ENCODE measurements at regions not wholly inside any gene's neighbourhood (a gene's known extent, or its start where the extent isn't known, plus 50 kb on each side); places are given as distances from the start of the nearest gene placed in this dataset.

DNA sequence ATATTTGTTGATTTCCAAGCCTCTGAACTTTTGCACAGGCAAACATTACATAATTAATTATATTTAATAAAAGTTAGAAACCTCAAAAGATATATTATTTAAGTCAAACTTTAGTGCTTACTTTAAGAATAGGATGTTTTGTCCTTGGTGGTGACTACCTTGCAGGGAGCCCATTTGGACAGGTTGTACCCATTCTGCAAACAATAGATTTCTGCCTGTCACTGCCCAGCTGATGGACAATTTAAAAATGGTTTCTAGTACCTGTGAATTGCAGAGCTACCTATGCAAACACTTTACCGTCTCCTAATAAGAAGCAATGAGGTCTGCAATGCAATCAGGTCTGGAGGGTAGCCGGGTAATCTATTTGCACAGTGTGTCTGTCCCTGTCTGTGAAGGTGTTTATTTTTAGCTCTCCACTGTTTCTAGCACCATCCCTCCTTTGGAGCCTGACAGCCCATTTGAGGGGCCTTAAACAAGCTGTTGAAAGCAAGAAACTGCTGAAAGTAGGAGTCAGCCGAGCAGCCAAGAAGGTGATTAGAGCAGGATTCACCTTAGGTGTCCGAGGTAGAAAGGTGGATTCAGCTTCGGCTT, 556.2 kb upstream of the CFAP20DC start:
- TF ChIP-seq, protein P1, sequence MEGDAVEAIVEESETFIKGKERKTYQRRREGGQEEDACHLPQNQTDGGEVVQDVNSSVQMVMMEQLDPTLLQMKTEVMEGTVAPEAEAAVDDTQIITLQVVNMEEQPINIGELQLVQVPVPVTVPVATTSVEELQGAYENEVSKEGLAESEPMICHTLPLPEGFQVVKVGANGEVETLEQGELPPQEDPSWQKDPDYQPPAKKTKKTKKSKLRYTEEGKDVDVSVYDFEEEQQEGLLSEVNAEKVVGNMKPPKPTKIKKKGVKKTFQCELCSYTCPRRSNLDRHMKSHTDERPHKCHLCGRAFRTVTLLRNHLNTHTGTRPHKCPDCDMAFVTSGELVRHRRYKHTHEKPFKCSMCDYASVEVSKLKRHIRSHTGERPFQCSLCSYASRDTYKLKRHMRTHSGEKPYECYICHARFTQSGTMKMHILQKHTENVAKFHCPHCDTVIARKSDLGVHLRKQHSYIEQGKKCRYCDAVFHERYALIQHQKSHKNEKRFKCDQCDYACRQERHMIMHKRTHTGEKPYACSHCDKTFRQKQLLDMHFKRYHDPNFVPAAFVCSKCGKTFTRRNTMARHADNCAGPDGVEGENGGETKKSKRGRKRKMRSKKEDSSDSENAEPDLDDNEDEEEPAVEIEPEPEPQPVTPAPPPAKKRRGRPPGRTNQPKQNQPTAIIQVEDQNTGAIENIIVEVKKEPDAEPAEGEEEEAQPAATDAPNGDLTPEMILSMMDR (IDR thresholded peaks at IDR 0.05) = no peak
- no peak for TF ChIP-seq POLR2A (IDR thresholded peaks at IDR 0.05)
- no peak for TF ChIP-seq POLR2AphosphoS5 (IDR thresholded peaks at IDR 0.05; ENCODE audit: insufficient read depth in 1 of 2, low read depth in 1 of 2)

Data from vagina (tissue), 2 donors.